Right ventricle myocardium inferior (tissue), 1 donor: ENCODE measurements at regions not wholly inside any gene's neighbourhood (a gene's known extent, or its start where the extent isn't known, plus 50 kb on each side); places are given as distances from the start of the nearest gene placed in this dataset.

ENCODE experiments used
- ATAC-seq: fragments of 200-7000 bp; cut with Tn5 transposase; one replicate; pipeline ENCODE4 v1.9.1; 2020; ENCODE audit warnings: mild to moderate bottlenecking, moderate library complexity
- DNase-seq: peaks from one replicate; pipeline ENCODE4 v3.0.0; 2021; ENCODE audit errors: missing footprints
- intact Hi-C: fragments of 100-400 bp; cut with DNase I; formaldehyde crosslinking; loops from one replicate; pipeline ENCODE4 v1.11.0; 2022
- donor health status: DM: no; HTN: yes; CAD: no; lungs with severe emphysema.

DNA sequence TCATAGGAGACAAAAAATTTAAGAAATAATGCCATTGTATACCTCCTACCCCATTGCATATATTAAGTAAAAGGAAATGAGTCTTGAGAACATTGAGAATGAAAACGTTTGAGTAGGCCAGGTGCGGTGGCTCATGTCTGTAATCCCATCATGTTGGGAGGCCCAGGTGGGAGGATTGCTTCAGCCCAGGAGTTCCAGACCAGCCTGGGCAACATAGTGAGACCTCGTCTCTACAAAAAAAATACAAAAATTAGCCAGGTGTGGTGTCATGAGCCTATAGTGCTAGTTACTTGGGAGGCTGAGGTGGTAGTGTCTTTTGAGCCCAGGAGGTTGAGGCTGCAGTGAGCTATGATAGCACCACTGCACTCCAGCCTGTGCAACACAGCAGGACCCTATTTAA is 107.7 kb upstream of the MGAT5 start:
- ATAC-seq (no peak), DNase-seq (no peak)
- intact Hi-C loops, result no loop called here

DNA sequence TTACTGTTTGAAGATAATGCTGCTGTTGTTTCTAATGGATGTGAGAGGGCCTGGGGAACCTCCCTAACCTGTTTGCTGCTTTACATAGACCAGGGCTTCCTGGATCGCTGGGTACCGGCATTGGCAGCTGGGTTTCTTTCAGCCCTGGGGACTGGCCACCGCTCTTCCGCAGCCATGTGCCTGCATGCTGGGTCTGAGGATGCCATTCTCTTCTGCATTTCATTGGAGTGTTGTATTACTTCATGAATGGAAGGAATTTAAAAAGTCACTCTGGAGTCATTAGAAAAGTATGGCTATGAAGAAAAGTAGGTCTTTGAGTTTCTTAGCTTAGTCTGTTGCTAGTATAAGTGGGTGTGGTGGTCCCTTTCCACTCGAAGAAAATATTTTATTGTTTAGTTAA is 107.3 kb upstream of the MGAT5 start:
- ATAC-seq, result no peak
- DNase-seq, result no peak
- intact Hi-C loops, result no loop called here

DNA sequence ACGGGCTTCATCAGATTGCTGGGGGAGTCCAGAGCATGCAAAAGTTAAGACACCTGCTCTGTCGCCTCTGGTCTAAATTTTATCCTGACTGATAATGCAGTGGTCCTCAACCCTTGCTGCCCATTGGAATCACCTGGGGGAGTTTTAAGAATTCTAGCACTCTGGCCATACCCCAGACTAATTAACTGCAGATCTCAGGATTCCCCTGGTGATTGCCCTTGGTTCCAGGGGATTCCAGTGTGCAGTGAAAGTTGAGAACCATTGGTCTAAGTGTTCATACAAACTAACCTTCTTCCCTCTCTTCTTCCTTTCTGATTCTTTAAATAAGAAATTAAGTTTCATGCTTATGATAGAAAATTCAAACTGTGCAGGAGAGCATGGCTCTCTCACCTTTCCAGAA is 105.7 kb upstream of the MGAT5 start:
- intact Hi-C loops, result no loop called here
- ATAC-seq (no peak), DNase-seq (no peak)

DNA sequence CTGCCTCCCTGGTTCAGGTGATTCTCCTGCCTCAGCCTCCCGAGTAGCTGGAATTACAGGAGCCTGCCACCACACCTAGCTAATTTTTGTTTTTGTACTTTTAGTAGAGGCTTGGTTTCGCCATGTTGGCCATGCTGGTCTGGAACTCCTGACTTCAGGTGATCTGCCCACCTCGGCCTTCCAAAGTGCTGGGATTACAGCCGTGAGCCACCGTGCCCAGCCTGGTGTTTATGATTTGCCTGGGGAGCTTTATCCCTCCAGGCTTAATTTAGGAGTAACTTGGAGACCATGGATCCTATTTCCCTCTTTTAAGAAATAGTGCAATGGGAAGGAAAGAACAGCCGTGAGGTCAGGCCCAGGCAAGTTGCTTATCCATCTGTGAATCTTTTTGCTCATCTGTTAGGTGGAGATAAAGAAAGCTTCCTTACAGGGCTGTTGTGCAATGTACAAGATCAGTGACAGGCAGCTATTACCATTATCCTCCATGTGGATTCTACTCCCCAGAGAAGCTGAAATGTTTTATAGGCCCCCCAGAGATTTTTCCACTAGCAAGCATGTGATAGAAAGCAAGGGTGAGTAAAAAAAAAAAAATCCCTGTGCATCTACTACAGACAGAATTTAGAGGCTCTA is 104.9 kb upstream of the MGAT5 start:
- ATAC-seq, result no peak
- intact Hi-C loops, result no loop called here
- no peak for DNase-seq

DNA sequence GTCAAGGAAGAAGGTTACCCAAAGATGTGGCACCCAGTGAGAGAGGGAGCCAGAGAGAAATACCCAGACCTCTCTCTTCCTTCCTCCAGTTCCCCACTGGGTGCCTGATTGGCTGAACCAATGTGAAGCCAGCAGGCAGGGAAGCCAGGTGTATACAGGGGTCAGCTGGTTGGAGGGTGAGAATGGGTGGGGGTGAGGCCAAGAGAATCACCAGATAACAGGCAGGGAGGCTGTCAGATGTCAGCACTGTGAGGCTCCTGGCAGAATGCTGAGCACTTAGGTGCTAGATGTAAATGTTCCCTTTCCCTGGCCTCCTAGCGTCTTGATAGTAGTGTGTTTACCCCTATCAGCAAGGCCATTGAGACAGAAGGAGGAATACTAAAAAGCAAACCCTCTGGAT is 104.0 kb upstream of the MGAT5 start:
- DNase-seq (no peak), ATAC-seq (peak; percentile 81)
- intact Hi-C loops, result no loop called here

DNA sequence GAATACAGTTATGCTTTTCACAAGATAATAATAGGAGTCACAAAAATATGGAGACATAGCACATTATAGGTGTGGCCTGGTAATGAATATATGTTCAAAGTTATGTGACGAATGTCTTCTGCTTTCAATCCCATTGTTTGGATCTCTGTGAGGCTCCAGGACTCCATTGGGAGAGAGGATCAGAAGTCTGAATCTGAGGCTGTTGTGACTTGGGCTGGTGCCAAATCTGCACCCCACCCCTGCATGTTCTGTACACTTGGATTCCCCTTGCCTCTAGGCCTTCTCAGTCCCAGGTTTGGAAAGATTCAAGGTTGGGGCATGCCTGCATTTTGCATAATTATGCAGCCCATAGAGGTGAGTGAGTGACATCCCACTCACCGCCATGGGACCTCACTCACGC is 103.1 kb upstream of the MGAT5 start:
- ATAC-seq, result no peak
- intact Hi-C loops, result no loop called here

DNA sequence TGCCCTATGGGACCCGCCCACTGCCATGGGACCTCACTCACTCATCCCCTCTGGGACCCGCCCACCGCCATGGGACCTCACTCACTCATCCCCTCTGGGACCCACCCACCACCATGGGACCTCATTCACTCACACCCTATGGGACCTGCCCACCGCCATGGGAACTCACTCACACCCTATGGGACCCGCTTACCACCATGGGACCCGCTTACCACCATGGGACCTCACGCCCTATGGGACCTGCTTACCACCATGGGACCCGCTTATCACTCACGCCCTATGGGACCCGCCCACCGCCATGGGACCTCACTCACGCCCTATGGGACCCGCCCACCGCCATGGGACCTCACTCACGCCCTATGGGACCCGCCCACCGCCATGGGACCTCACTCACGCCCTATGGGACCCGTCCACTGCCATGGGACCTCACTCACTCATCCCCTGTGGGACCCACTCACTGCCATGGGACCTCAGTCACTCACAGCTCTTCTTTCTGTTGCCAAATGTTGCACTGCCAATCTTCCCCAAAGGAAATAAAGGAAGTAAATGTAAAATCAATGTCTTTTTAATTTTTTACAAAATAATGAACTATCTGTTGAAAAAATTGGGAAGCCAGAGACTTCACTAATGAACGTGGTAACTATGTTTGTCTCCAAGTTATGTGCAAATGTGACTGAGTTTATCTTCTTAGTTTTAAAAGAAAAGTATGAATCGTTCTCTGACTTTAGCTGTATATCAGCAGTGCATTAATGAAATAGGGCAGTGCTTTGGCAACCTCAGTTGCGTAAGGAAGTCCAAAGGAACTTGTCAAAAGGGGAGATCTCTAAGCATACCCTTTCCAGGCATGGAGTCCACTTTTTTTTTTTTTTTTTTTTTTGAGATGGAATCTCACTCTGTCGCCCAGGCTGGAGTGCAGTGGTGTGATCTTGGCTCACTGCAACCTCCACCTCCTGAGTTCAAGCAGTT is 101.5 kb upstream of the MGAT5 start:
- DNase-seq (no peak), ATAC-seq (no peak)
- intact Hi-C loops, result no loop called here

More for the DNA sequence above, 103.1 kb upstream of the MGAT5 start:
- no peak for DNase-seq

DNA sequence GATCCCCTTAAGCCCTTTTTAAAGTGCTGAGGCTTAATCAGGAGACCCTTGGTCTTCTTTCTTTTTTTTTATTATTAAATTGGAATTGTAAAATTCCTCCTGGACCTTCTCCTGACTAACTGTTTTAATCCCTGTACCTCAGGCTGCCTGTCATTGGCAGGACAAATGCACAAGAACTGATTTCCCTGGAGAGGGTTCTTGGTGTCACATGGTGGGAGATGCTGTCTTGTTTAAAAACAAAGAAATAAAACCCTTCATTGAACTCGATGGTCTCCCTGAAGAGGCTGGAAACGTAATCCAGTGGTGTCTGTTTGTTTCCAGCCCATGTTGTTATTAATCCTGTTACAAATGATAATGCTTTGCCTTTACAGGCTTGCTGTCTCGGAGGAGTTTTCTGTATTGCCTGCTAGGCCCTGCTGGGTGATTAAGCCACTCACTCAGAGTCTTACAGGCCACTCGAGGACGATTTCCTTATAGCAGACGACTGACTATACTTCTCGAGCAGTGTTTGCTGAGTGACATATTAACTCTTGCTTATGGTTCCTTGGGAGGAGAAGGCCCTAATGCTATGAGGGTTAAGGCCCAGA is 100.5 kb upstream of the MGAT5 start:
- ATAC-seq (no peak), DNase-seq (no peak)
- intact Hi-C loops, result no loop called here

DNA sequence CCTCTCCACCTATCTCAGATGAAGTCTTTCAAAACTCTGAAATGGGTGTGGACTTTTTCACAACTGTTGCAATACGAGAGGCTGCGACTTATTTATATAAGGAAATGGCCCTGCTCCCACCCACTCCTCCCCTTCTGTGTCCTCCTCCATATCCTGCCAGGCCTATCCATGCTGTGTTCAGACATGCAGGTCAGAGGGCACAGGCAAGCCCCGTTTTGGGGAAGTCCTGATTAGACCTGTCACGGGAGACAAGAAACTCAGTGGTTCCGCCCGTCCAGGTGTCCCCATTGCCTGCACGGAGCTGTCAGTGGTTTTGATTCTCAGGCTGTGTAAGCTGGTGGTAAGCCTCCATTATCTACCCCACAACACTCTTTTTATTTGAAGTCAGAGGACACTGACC is 99.6 kb upstream of the MGAT5 start:
- intact Hi-C loops, result no loop called here
- ATAC-seq, result peak; percentile 20
- peak; percentile 65 for DNase-seq

DNA sequence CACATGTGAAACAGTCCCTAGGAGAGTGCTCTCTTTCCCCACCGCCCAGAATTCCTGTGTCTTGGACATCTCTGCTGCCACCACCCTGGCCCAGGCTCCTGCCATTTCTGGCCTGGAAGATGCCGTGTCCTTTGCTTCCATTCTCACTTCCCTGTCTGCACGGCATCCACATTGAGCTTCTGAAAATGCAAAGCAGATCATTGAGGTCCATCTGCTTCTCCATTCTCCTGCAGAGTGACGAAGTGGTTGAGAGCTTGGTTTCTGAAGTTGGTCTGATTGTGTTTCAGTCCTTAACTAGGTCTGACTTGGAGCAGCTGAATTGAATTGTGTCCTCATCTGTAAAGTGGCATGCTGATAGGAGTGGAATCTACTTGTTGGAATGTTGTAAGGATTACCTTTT is 98.7 kb upstream of the MGAT5 start:
- no peak for DNase-seq
- ATAC-seq, result peak; percentile 27
- intact Hi-C loops, result no loop called here

DNA sequence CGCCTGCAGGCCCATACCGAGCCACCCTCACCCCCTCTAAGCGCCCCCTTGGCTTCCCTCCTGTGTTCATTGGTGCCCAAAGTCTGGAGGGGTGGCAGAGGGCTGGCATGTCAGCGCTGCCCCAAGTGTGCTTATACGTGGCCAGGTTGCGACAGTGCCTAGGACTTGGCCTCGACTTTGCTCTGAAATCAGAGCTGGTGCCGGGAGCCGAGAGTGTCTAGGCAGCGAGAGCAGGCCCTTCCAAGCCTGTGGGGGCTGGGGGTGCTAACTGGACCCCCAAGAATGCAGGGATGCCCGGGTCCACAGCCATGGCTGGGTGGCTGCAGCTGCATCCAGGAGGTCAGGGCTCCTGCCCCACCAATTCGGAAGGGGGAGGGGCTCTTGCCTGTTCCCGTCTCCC is 95.6 kb upstream of the MGAT5 start:
- ATAC-seq (no peak), DNase-seq (no peak)
- intact Hi-C loops, result no loop called here

DNA sequence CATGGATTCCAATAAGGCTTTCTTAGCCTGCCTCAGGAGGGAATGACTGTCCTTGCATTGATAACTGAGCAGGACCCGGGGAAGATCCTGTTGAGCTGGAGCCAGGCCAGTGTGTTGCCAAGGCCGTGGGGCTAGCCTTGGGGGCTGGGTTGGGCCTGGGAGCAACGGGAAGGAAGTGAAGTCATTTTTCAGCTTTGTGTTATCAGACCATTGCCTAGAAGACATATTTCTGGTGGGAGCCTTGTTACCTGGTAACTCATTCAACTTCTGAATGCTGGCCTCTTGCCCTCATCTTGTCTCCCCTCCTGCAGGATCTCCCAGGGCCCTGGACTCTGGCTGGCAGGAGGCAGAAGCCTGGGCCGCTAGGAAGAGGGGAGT is 92.7 kb upstream of the MGAT5 start:
- intact Hi-C loops, result no loop called here
- ATAC-seq (no peak), DNase-seq (no peak)

DNA sequence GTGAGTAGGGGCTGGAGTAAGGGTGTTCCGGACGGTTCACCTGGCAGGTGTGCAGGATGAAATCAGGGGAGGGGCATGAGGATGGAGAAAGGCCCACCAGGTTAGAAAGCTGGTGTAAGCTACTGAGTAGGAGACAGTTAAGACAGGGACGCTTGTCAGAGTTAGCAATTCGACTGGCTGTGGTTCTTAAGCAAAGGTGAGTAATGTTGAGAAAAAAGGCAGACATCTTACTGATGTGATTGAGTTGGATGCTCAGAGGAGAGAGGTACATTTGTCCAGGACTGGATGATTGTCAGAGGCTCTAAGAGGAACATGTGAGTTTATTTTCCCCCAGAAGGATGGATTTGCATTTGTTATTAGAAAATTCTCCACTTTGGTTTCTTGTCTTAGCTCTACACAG is 90.5 kb upstream of the MGAT5 start:
- DNase-seq (no peak), ATAC-seq (no peak)
- intact Hi-C loops, result no loop called here

DNA sequence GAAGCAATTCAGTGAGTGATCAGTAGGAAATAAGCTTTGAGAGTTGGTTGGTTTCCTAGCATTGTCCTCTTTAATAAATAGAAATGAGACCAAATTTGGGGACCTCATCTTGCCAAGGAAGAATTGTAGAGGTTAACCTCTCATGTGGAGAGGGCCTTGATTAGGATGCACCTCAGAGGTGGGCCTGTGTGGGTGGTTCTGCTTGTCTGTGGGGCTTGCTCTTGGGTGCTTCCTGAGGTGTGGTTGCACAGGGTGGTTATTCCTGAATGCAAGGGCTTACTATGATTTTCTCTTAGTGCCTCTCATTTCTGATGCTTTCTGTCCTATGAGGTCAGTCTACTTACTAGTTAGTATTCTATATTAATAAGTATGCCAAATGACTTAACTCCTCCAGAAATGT is 89.6 kb upstream of the MGAT5 start:
- no peak for ATAC-seq
- intact Hi-C loops, result no loop called here
- DNase-seq, result no peak

DNA sequence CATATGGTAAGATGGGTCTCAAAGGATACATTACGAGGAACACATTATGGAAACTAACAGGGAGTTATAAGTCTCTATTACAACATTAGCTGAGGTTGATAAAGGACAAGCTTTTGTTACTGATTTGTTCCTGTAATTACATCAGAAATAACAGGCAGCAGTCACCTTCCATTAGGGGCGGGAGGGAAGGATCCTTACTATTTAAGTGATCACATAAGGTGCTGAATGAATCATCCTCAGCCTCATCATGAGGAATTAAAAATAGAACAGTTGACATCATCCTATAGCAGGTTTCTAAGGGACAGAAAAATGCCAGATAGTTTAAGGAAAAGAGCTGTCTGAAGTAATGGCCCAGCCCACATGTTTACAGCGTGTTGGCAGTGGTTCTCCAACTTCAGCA is 86.9 kb upstream of the MGAT5 start:
- DNase-seq, result no peak
- no peak for ATAC-seq
- intact Hi-C loops, result no loop called here

DNA sequence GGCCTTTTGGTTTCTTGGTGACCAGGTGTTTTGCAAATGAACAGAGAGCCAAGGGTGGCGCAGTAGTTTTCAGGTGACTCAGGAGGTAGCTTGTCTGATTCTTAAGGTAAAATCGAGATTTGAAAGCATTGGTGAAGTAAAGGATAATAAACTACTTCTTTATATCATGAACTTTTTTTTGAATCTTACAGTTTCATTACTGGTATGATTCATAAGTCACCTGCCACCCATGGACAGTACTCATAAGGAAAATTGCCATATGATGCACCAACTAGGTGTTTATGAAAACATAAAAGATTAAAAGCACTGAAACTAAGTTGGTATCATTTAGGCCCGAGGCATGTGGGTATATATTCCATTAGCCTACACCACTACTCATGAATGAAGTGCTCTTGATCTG is 84.1 kb upstream of the MGAT5 start:
- intact Hi-C loops, result loop anchor here (5.0 kb wide), 1 partner anchor 32 kb away; no protein-coding TSS in a partner anchor
- ATAC-seq (no peak), DNase-seq (no peak)

DNA sequence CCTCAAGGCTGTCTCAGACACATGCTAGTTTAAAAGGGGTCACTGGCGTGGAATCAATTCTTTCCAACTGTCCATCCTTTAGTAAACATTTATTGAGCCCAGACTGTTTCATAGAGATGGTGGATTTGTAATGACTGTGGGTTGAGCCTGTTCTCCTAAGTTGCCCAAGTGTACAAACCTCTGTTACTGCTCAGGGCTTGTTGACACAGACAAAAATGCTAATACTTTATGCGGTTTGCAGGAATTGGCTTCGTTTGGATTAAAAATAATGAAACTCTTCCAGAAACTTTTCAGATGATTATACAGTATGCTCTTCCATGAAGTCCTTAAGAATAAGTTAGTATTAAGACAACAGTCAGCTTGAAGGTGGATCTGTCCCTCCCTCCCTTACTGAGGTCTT is 83.6 kb upstream of the MGAT5 start:
- ATAC-seq, result no peak
- intact Hi-C loops, result loop anchor here (5.0 kb wide), 1 partner anchor 33 kb away; no protein-coding TSS in a partner anchor
- no peak for DNase-seq

DNA sequence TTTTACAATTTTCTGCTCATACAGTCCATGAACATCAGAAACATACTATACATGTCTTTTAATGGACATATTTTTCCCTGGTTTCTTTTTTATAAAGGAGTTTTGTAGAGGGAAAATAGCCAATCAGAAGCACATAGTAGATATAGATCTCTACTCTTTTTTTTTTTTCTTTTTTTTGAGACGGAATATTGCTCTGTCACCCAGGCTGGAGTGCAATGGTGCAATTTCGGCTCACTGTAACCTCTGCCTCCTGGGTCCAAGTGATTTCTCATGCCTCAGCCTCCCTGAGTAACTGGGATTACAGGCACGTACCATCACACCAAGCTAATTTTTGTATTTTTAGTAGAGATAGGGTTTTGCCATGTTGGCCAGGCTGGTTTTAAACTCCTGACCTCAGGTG is 83.2 kb upstream of the MGAT5 start:
- no peak for ATAC-seq
- DNase-seq, result no peak
- intact Hi-C loops, result loop anchor here (5.0 kb wide), 1 partner anchor 33 kb away; no protein-coding TSS in a partner anchor

DNA sequence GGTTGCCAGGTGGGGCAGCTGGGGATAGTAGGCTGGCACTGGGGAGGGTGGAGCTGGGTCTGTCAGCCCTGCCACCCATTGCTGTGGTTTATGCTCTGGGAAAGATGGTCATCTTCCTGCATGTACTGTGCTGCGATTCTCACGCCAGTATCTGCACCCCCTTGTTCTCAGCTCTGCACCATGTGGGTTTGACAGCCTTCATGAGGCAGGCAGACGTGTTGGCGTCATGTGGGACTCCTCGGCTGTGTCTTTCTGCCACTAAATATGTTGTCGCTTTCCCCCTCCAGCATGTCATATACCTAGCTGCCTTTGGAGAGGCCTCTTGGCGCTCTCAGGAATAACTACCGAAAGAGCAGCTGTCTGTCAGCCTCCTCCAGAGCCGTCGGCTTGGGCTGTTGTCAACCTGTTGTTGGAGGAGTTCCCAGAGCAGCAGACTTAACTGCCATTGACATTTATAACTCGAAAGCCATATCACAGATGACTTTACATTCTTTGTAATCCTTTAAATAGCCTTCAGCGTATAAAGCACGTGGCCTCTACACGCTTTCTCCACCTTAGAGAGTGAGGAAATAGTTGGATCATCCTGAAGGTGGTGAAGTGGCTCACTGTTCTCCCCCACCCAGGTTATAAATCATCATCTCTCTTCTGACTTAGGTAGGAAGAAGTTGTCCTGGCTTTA is 80.4 kb upstream of the MGAT5 start:
- intact Hi-C loops, result loop anchor here (2.0 to 5.0 kb wide), 3 partner anchors 17 to 53 kb away; no protein-coding TSS in a partner anchor
- ATAC-seq (peak; percentile 77), DNase-seq (no peak)
